ENCODE measurements at regions not wholly inside any gene's neighbourhood (a gene's known extent, or its start where the extent isn't known, plus 50 kb on each side); places are given as distances from the start of the nearest gene placed in this dataset.

DNA sequence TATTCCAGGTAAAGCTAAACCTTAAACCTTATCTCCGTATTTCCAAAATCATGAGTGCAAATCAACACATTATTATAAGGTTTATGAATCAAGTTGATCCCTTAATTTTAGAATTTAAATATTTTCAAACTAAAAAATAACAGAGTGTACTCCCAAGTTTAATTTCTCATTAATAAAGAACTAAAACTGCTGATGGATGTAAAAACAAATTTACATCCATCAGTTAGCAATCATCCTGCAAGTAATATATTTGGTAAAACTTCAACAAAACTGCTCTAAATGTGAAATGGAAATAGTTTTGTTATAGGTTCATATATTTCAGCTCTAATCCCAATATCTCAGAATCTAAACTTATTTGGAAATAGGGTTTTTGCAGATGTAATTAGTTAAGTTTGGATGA, 71.3 kb upstream of the ZNF804B start:
- H3K9me3 ChIP-seq: no peaks in the 10 kb centered on the region
- no peaks in the 10 kb centered on the region for H3K36me3 ChIP-seq
- TF ChIP-seq POLR2AphosphoS5 (IDR thresholded peaks at IDR 0.05) (no peak), EP300 (IDR thresholded peaks at IDR 0.05) (no peak), POLR2A (IDR thresholded peaks at IDR 0.05) (no peak)
- WGBS, 2 donors: 92 to 93% methylated on average over 1 of the region's 1 CpG
- no peaks in the 10 kb centered on the region for H3K27me3 ChIP-seq
- no peak for DNase-seq
- no peaks in the 10 kb centered on the region for H3K4me1 ChIP-seq
- intact Hi-C loops (cut with DNase I): no loop called here
- H3K4me3 ChIP-seq: no peak overlapping the region
- no peak overlapping the region for H3K27ac ChIP-seq

DNA sequence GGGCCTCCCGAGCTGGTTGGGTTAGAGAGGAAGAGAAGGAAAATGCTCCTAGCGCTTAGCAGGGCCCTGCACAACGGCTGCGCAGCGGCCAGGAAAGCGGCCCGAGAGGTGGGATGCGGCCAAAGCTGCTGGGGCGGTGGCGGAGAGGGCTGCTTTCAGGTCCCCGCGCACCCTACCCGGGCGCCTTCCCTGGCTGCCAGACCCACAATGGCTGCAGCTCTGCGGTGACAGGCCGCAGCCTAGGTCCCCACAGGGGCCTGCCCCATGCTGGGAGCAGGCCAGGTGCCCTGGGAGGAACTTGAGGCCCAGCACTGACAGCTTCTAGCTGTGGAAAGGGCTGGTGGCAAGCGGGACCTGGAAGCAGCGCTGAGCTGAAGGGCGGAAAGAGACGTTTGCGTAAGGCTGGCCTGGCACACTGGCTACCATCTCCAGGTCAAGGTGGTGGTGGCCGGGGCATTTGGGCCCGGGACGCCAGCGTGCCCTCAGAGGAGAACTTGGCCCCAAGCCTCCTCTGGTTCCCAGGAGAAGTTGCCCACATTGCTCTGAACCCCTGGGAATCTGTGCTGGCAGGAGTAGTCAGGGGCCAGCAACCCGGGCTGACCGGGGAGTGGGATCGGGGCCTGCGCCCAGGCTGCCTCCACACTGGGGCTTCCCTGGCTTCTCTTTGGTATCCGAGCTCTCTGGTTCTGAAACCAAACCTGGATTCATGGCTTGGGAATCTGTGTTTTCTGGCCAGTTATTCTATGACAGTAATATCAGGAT, 72.9 kb upstream of the ZNF804B start:
- WGBS, 2 donors: 95 to 96% methylated on average over 30 of the region's 30 CpGs
- H3K27ac ChIP-seq: no peak overlapping the region
- intact Hi-C loops (cut with DNase I): no loop called here

DNA sequence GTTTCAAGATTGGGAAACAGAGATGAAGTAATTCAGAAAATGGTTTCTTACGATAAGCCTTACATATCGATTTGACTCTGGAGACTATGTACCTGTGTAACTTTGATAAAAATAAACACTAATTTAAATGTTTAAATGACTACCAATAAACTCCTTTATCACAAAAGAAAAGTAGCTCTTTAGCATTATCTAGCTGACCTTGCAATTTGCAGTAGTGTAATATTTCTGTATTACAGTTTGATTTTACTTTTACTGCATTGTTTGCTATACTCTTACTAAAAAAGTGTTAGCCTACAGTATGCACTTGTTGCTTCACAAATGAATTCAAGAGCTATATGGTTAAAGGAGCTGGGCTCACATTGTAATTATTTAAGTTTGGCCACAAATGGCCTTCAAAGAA, 77.8 kb upstream of the ZNF804B start:
- H3K27me3 ChIP-seq: no peaks in the 10 kb centered on the region
- WGBS, 2 donors: 86 to 87% methylated on average over 2 of the region's 2 CpGs
- DNase-seq: no peak

More for the DNA sequence above, 72.9 kb upstream of the ZNF804B start:
- Histone ChIP-seq H3K27me3 (no peaks in the 10 kb centered on the region), H3K9me3 (no peaks in the 10 kb centered on the region), H3K4me3 (no peak overlapping the region), H3K36me3 (no peaks in the 10 kb centered on the region), H3K4me1 (no peaks in the 10 kb centered on the region)
- TF ChIP-seq POLR2A (IDR thresholded peaks at IDR 0.05) (no peak), POLR2AphosphoS5 (IDR thresholded peaks at IDR 0.05) (no peak), EP300 (IDR thresholded peaks at IDR 0.05) (no peak)
- TF ChIP-seq, protein P1, sequence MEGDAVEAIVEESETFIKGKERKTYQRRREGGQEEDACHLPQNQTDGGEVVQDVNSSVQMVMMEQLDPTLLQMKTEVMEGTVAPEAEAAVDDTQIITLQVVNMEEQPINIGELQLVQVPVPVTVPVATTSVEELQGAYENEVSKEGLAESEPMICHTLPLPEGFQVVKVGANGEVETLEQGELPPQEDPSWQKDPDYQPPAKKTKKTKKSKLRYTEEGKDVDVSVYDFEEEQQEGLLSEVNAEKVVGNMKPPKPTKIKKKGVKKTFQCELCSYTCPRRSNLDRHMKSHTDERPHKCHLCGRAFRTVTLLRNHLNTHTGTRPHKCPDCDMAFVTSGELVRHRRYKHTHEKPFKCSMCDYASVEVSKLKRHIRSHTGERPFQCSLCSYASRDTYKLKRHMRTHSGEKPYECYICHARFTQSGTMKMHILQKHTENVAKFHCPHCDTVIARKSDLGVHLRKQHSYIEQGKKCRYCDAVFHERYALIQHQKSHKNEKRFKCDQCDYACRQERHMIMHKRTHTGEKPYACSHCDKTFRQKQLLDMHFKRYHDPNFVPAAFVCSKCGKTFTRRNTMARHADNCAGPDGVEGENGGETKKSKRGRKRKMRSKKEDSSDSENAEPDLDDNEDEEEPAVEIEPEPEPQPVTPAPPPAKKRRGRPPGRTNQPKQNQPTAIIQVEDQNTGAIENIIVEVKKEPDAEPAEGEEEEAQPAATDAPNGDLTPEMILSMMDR (IDR thresholded peaks at IDR 0.05): no peak
- DNase-seq: no peak

DNA sequence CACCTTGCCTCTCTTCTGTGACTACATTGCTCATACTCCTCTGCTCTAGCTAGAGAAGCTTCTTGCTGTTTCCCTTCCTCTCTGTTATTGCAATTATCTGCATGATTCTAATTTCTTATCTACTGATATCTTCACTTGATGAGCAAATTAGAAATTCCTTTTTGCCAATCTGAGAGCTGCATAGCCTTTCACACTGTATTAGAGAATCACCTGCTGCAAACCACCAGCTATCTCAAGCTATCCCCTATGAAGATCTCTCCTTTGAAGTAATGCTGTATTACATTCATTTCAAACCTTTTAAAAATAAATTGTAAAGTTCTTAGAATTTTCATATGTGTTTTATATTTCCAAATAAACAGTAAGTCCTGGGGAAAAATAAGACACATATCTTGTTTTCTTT, 89.0 kb upstream of the ZNF804B start:
- H3K27me3 ChIP-seq: no peaks in the 10 kb centered on the region
- no peak for DNase-seq
- no peak overlapping the region for H3K27ac ChIP-seq
- H3K4me3 ChIP-seq: no peak overlapping the region
- no peaks in the 10 kb centered on the region for H3K9me3 ChIP-seq
- no peaks in the 10 kb centered on the region for H3K36me3 ChIP-seq
- TF ChIP-seq POLR2A (IDR thresholded peaks at IDR 0.05) (no peak), EP300 (IDR thresholded peaks at IDR 0.05) (no peak), POLR2AphosphoS5 (IDR thresholded peaks at IDR 0.05) (no peak)
- TF ChIP-seq, protein P1 (IDR thresholded peaks at IDR 0.05): no peak
- intact Hi-C loops (cut with DNase I): no loop called here
- H3K4me1 ChIP-seq: no peaks in the 10 kb centered on the region

More for the DNA sequence above, 77.8 kb upstream of the ZNF804B start:
- intact Hi-C loops (cut with DNase I): no loop called here
- Histone ChIP-seq H3K4me1 (no peaks in the 10 kb centered on the region), H3K36me3 (no peaks in the 10 kb centered on the region), H3K4me3 (no peak overlapping the region), H3K27ac (no peak overlapping the region), H3K9me3 (no peaks in the 10 kb centered on the region)
- TF ChIP-seq POLR2AphosphoS5 (IDR thresholded peaks at IDR 0.05) (no peak), POLR2A (IDR thresholded peaks at IDR 0.05) (no peak), EP300 (IDR thresholded peaks at IDR 0.05) (no peak)
- TF ChIP-seq, protein P1 (IDR thresholded peaks at IDR 0.05): no peak

DNA sequence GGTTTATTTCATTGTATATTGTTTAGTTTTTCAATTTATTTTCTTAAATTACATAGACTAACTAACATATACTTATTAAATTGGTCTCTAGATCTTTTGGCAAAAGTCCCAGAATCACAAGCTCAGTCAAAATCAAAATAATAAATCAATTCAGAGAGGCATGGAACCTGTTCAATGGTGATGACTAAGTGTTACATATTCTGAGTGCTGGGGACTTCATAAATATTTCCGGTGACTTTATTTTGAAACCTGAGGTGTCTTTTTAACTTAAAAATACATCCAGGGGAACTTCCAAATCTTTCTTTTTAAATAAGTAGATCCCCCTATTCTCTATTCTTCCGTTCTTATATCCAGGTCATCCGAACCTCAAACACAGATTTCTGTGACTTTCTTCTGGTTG, 89.6 kb upstream of the ZNF804B start:
- no peak for TF ChIP-seq EP300 (IDR thresholded peaks at IDR 0.05)
- TF ChIP-seq, protein P1 (IDR thresholded peaks at IDR 0.05): no peak
- no peak for TF ChIP-seq POLR2A (IDR thresholded peaks at IDR 0.05)
- no peak for TF ChIP-seq POLR2AphosphoS5 (IDR thresholded peaks at IDR 0.05)
- H3K27ac ChIP-seq: no peak overlapping the region
- intact Hi-C loops (cut with DNase I): no loop called here
- no peaks in the 10 kb centered on the region for H3K4me1 ChIP-seq
- no peaks in the 10 kb centered on the region for H3K27me3 ChIP-seq
- H3K36me3 ChIP-seq: no peaks in the 10 kb centered on the region
- 78 to 92% methylated on average over 3 of the region's 3 CpGs for WGBS, 2 donors
- no peak for DNase-seq
- H3K9me3 ChIP-seq: no peaks in the 10 kb centered on the region
- no peak overlapping the region for H3K4me3 ChIP-seq
